HepG2 (cell line): ENCODE measurements at regions not wholly inside any gene's neighbourhood (a gene's known extent, or its start where the extent isn't known, plus 50 kb on each side); places are given as distances from the start of the nearest gene placed in this dataset.

Experiments used
- ATAC-seq: fragments of 200-7000 bp; cut with Tn5 transposase; 3 replicates; pipeline ENCODE4 v1.9.1; 2020; ENCODE audit warnings: mild to moderate bottlenecking, moderate library complexity
- BruUV-seq: library from RNA; stranded (reverse); fragments of 400-500 nt; replicated peaks from 2 replicates; lab custom pipeline; 2021; lab: Mats Ljungman, UMichigan
- CTCF ChIA-PET: fragments of 300-600 bp; formaldehyde crosslinking; extraction: SDS; loops from one replicate; lab custom pipeline; 2021; ENCODE audit warnings: low total read pairs, inconsistent platforms, low intra/inter-chr PET ratio; lab: Yijun Ruan, JAX
- POLR2A ChIA-PET: fragments of 350-600 bp; sonication (Branson Sonifier 250); formaldehyde crosslinking; loops from one replicate; lab custom pipeline; 2020; ENCODE audit warnings: antibody characterized with exemption, inconsistent platforms; lab: Yijun Ruan, JAX
- DNase-seq: peaks from one replicate; pipeline ENCODE4 v3.0.0-alpha.2; 2015; ENCODE audit warnings: low spot score
- FAIRE-seq: peaks from 3 replicates; lab custom pipeline; 2011; peaks lifted over from hg19 to GRCh38; lab: Jason Lieb, UNC
- H2AFZ ChIP-seq: one replicate; pipeline ENCODE4 v1.6.1; 2011; ENCODE audit warnings: low read length, inconsistent platforms
- H3K27ac ChIP-seq: fragments of 300-600 bp; 3 replicates; pipeline ENCODE4 v1.8.0; 2011; ENCODE audit warnings: mixed run types, mild to moderate bottlenecking, mixed read lengths, low read length, inconsistent platforms; ENCODE audit not compliant: insufficient read depth; ENCODE audit errors: extremely low read length
- H3K27me3 ChIP-seq, 2 experiments: fragments of 200-600 bp in 1 of 2; 2 replicates in 1 of 2; 3 replicates in 1 of 2; pipeline versions ENCODE4 v1.6.0 to v1.8.0; 2011; ENCODE audit warnings: low read length in 2 of 2, mild to moderate bottlenecking in 2 of 2, moderate library complexity in 2 of 2, inconsistent platforms in 1 of 2; ENCODE audit not compliant: insufficient read depth in 2 of 2, control insufficient read depth in 1 of 2
- H3K36me3 ChIP-seq, 2 experiments: fragments of 200-600 bp in 1 of 2; replicated peaks in 1 of 2; 2 replicates in 1 of 2; 3 replicates in 1 of 2; pipeline versions ENCODE4 v1.5.1 to v1.8.0; 2011; ENCODE audit warnings: low read length in 2 of 2, inconsistent platforms in 1 of 2; ENCODE audit not compliant: insufficient read depth in 2 of 2, control insufficient read depth in 1 of 2
- H3K4me1 ChIP-seq: 2 replicates; pipeline ENCODE4 v1.5.1; 2012; ENCODE audit warnings: low read length, inconsistent platforms; ENCODE audit not compliant: insufficient read depth
- H3K4me2 ChIP-seq: 2 replicates; pipeline ENCODE4 v1.6.0; 2011; ENCODE audit warnings: low read depth, low read length, inconsistent platforms
- H3K4me3 ChIP-seq, 3 experiments: fragments of 200-600 bp in 1 of 3; sonication (generic), shearing (Covaris generic) in 1 of 3; replicated peaks in 1 of 3; 2 replicates each; pipeline ENCODE4 v1.5.1; 2011 to 2016; ENCODE audit warnings: low read length in 3 of 3, inconsistent platforms in 2 of 3, low read depth in 2 of 3, mild to moderate bottlenecking in 2 of 3, control low read depth in 1 of 3, mixed read lengths in 1 of 3; ENCODE audit not compliant: insufficient read depth in 1 of 3
- H3K79me2 ChIP-seq: one replicate; pipeline ENCODE4 v1.6.1; 2011; ENCODE audit warnings: low read length, inconsistent platforms; ENCODE audit not compliant: insufficient read depth
- H3K9ac ChIP-seq: 2 replicates; pipeline ENCODE4 v1.6.0; 2011; ENCODE audit warnings: mild to moderate bottlenecking, low read depth, low read length, inconsistent platforms; ENCODE audit not compliant: insufficient read depth
- H3K9me3 ChIP-seq: 2 replicates; pipeline ENCODE4 v1.5.1; 2012; ENCODE audit warnings: mild to moderate bottlenecking, low read length
- H4K20me1 ChIP-seq: 2 replicates; pipeline ENCODE4 v1.6.0; 2011; ENCODE audit warnings: inconsistent platforms, mild to moderate bottlenecking, low read length, moderate library complexity; ENCODE audit not compliant: insufficient read depth
- ATAD3A ChIP-seq: sonication (generic); formaldehyde crosslinking; IDR thresholded peaks from 2 replicates; pipeline ENCODE4 v1.4.0; 2020; ENCODE audit warnings: missing genetic modification reagents
- FOSL2 ChIP-seq: sonication (generic); formaldehyde crosslinking; IDR thresholded peaks from 2 replicates; pipeline ENCODE4 v1.4.0; 2020; ENCODE audit warnings: missing genetic modification reagents
- GPBP1L1 ChIP-seq: sonication (generic); formaldehyde crosslinking; IDR thresholded peaks from 2 replicates; pipeline ENCODE4 v1.5.0; 2020; ENCODE audit warnings: mild to moderate bottlenecking, missing genetic modification reagents
- HES4 ChIP-seq: sonication (generic); formaldehyde crosslinking; IDR thresholded peaks from 2 replicates; pipeline ENCODE4 v1.9.0; 2021; ENCODE audit warnings: mild to moderate bottlenecking, missing genetic modification reagents, borderline replicate concordance
- HMGA1 ChIP-seq: sonication (generic); formaldehyde crosslinking; conservative IDR thresholded peaks from 2 replicates; pipeline ENCODE4 v1.4.0; 2020; ENCODE audit warnings: missing genetic modification reagents
- ISL2 ChIP-seq: sonication (generic); formaldehyde crosslinking; IDR thresholded peaks from 2 replicates; pipeline ENCODE4 v1.5.0; 2020; ENCODE audit warnings: missing genetic modification reagents
- ISX ChIP-seq: sonication (generic); formaldehyde crosslinking; conservative IDR thresholded peaks from 2 replicates; pipeline ENCODE4 v1.5.0; 2020; ENCODE audit warnings: missing genetic modification reagents
- MXD4 ChIP-seq: IDR thresholded peaks from 2 replicates; pipeline ENCODE4 v1.6.1; 2016; ENCODE audit warnings: mild to moderate bottlenecking, missing biosample characterization, missing genetic modification reagents
- NKX3-1 ChIP-seq: sonication (generic); formaldehyde crosslinking; IDR thresholded peaks from 2 replicates; pipeline ENCODE4 v1.5.0; 2020; ENCODE audit warnings: missing genetic modification reagents
- NR2F2 ChIP-seq: IDR thresholded peaks from 2 replicates; pipeline ENCODE4 v1.6.1; 2012; ENCODE audit warnings: low read depth, inconsistent platforms, borderline replicate concordance
- RBM39 ChIP-seq: fragments of 200-400 bp; formaldehyde crosslinking; IDR thresholded peaks from one replicate; pipeline ENCODE4 v1.6.1; 2018; ENCODE audit warnings: antibody characterized with exemption, mild to moderate bottlenecking, low read depth, low read length; ENCODE audit not compliant: poor library complexity, severe bottlenecking
- SIX1 ChIP-seq: sonication (generic); formaldehyde crosslinking; IDR thresholded peaks from 2 replicates; pipeline ENCODE4 v1.4.0; 2020; ENCODE audit warnings: missing genetic modification reagents, borderline replicate concordance
- SMAD1 ChIP-seq: sonication (generic); formaldehyde crosslinking; IDR thresholded peaks from 2 replicates; pipeline ENCODE4 v1.4.0; 2020; ENCODE audit warnings: missing genetic modification reagents, low read depth, mild to moderate bottlenecking, borderline replicate concordance
- ZNF441 ChIP-seq: sonication (generic); formaldehyde crosslinking; IDR thresholded peaks from 2 replicates; pipeline ENCODE4 v1.7.0; 2021; ENCODE audit warnings: missing genetic modification reagents, borderline replicate concordance
- ZNF589 ChIP-seq: sonication (generic); formaldehyde crosslinking; conservative IDR thresholded peaks from 2 replicates; pipeline ENCODE4 v1.8.0; 2022; ENCODE audit warnings: mild to moderate bottlenecking, moderate library complexity, missing genetic modification reagents
- ZNF660 ChIP-seq: sonication (generic); formaldehyde crosslinking; IDR thresholded peaks from 2 replicates; pipeline ENCODE4 v1.5.1; 2020; ENCODE audit warnings: mild to moderate bottlenecking, low read depth, missing genetic modification reagents, borderline replicate concordance
- ZNF720 ChIP-seq: sonication (generic); formaldehyde crosslinking; IDR thresholded peaks from 2 replicates; pipeline ENCODE4 v1.4.0; 2020; ENCODE audit warnings: missing genetic modification reagents
- WGBS: methylation state at CpG from one replicate; pipeline ENCODE4 v1.1.6; 2017; ENCODE audit warnings: low lambda C conversion rate; 5-methylcytosine and 5-hydroxymethylcytosine counted together
- in situ Hi-C: cut with HindIII; loops from 2 replicates; pipeline ENCODE4 v1.10.0; 2017; ENCODE audit warnings: low pct_unique_long_range_greater_than_20kb; ENCODE audit not compliant: extremely low pct_ligation_motif_present
- intact Hi-C: fragments of 100-400 bp; cut with micrococcal nuclease; formaldehyde crosslinking; loops from one replicate; pipeline ENCODE4 v1.10.0; 2022; ENCODE audit not compliant: unreplicated experiment
- TF ChIP-seq, protein P1 (sequence below): sonication (generic); formaldehyde crosslinking; IDR thresholded peaks from 2 replicates; pipeline ENCODE4 v1.4.0; 2020; ENCODE audit warnings: low read depth, missing genetic modification reagents

DNA sequence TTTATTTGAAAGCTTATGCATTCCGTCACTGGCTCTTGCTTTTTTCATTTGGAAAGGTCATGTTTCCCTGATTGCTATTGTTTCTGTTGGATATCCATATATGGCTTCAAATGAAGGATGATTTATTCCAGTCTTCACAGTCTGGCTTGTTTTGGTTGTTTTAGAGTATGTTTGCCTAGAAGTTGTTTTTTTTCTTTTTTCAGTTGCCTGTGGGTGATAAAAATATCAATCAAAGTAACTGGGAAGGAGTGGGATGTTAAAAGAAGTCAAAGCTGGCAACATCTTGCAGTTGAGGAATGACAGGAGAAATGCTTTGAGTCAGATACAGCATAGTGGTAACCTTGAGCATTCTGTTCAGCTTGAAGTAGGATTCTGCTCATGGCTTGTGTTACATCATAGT is 610.5 kb downstream of the PLOD2 start (continued):
- TF ChIP-seq, protein P1, sequence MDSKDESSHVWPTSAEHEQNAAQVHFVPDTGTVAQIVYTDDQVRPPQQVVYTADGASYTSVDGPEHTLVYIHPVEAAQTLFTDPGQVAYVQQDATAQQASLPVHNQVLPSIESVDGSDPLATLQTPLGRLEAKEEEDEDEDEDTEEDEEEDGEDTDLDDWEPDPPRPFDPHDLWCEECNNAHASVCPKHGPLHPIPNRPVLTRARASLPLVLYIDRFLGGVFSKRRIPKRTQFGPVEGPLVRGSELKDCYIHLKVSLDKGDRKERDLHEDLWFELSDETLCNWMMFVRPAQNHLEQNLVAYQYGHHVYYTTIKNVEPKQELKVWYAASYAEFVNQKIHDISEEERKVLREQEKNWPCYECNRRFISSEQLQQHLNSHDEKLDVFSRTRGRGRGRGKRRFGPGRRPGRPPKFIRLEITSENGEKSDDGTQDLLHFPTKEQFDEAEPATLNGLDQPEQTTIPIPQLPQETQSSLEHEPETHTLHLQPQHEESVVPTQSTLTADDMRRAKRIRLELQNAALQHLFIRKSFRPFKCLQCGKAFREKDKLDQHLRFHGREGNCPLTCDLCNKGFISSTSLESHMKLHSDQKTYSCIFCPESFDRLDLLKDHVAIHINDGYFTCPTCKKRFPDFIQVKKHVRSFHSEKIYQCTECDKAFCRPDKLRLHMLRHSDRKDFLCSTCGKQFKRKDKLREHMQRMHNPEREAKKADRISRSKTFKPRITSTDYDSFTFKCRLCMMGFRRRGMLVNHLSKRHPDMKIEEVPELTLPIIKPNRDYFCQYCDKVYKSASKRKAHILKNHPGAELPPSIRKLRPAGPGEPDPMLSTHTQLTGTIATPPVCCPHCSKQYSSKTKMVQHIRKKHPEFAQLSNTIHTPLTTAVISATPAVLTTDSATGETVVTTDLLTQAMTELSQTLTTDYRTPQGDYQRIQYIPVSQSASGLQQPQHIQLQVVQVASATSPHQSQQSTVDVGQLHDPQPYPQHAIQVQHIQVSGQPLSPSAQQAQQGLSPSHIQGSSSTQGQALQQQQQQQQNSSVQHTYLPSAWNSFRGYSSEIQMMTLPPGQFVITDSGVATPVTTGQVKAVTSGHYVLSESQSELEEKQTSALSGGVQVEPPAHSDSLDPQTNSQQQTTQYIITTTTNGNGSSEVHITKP (CRISPR knock-in tag), result no peak
- TF ChIP-seq ZNF660 (CRISPR knock-in tag), result no peak
- TF ChIP-seq ZNF589 (CRISPR knock-in tag), result no peak
- TF ChIP-seq RBM39, result no peak
- TF ChIP-seq NR2F2, result no peak

DNA sequence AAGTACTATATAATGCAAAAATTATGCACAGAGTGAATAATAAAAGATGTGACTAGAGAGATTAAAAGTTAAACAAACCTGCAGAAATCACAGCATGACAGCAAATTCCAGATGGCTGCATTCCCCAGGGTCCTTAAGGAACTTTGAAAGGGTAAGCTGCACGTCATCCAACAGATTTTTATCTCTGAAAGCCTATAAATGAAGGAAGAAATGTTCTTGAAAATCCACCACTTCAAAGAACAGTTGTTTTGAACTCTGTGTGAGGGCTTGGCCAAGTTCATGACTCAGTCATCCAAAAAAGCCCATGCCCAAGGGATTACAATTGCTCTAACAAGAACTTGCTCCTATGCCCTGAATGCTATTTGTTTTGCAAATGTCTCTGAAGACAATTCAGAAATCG is 603.6 kb downstream of the PLOD2 start:
- Histone ChIP-seq H3K79me2 (no peaks in the 10 kb centered on the region), H3K9me3 (no peaks in the 10 kb centered on the region), H4K20me1 (no peaks in the 10 kb centered on the region), H3K4me2 (no peak overlapping the region), H3K4me1 (no peaks in the 10 kb centered on the region), H3K27me3 (no peaks in the 10 kb centered on the region), H3K9ac (no peak overlapping the region), H3K27ac (no peak overlapping the region), H3K36me3 (no peaks in the 10 kb centered on the region), H2AFZ (no peak overlapping the region), H3K4me3 (no peak overlapping the region)
- no peak for ATAC-seq
- no peak for DNase-seq
- POLR2A ChIA-PET, result no interaction called here
- FAIRE-seq, result no peak
- in situ Hi-C loops (no loop called here), intact Hi-C loops (no loop called here)
- WGBS, result 3% methylated on average over 2 of the region's 2 CpGs
- BruUV-seq, result no TSS peak
- CTCF ChIA-PET, result no interaction called here
- TF ChIP-seq ATAD3A (no peak), SMAD1 (CRISPR knock-in tag) (no peak), ISL2 (CRISPR knock-in tag) (no peak), SIX1 (no peak), GPBP1L1 (CRISPR knock-in tag) (no peak), MXD4 (no peak), HMGA1 (CRISPR knock-in tag) (no peak), ZNF441 (no peak), HES4 (CRISPR knock-in tag) (no peak), ZNF720 (CRISPR knock-in tag) (no peak), ISX (no peak), FOSL2 (CRISPR knock-in tag) (no peak), NKX3-1 (CRISPR knock-in tag) (no peak)
